Loucy (cell line): ENCODE measurements at regions not wholly inside any gene's neighbourhood (a gene's known extent, or its start where the extent isn't known, plus 50 kb on each side); places are given as distances from the start of the nearest gene placed in this dataset.

Experiments
- CTCF ChIP-seq: fragments of 200-600 bp; sonication (generic); conservative IDR thresholded peaks from 2 replicates; pipeline ENCODE4 v1.5.1; 2014; ENCODE audit warnings: mild to moderate bottlenecking, antibody characterized with exemption, low read length
- EZH2phosphoT487 ChIP-seq: fragments of 200-600 bp; IDR thresholded peaks from 2 replicates; pipeline ENCODE4 v1.6.1; 2018; ENCODE audit warnings: antibody characterized with exemption, mild to moderate bottlenecking, moderate library complexity, borderline replicate concordance

GRCh38 chr21:17059936-17060335 is 452.9 kb upstream of the CXADR start:
- TF ChIP-seq CTCF (no peak), EZH2phosphoT487 (no peak)
